SK-N-SH (cell line): ENCODE measurements at regions not wholly inside any gene's neighbourhood (a gene's known extent, or its start where the extent isn't known, plus 50 kb on each side); places are given as distances from the start of the nearest gene placed in this dataset.

ENCODE experiments used
- CTCF ChIA-PET: fragments of 300-600, 350-600 bp; formaldehyde crosslinking; extraction: SDS; loops from one replicate; lab custom pipeline; 2021; lab: Yijun Ruan, JAX
- POLR2A ChIA-PET: fragments of 350-600 bp; sonication (Branson Sonifier 250); formaldehyde crosslinking; extraction: SDS; loops from one replicate; lab custom pipeline; 2020; ENCODE audit warnings: antibody characterized with exemption, inconsistent platforms; lab: Yijun Ruan, JAX
- DNase-seq: peaks from one replicate; pipeline ENCODE4 v3.0.0; 2012
- H2AFZ ChIP-seq: fragments of 200-600 bp; sonication (generic); 2 replicates; pipeline ENCODE4 v1.8.1; 2016; ENCODE audit warnings: antibody characterized with exemption, mild to moderate bottlenecking, low read depth
- H3F3A ChIP-seq: fragments of 200-600 bp; sonication (generic); replicated peaks from 2 replicates; pipeline ENCODE3; 2016; ENCODE audit warnings: antibody characterized with exemption, mild to moderate bottlenecking; ENCODE audit not compliant: insufficient read depth
- H3K27ac ChIP-seq, 2 experiments: fragments of 200-500 bp in 1 of 2; fragments of 200-600 bp in 1 of 2; sonication (Bioruptor generic) in 1 of 2; sonication (generic), shearing (Covaris generic) in 1 of 2; 2 replicates each; pipeline versions ENCODE4 v1.5.1 to v1.6.1; 2014 to 2016; ENCODE audit warnings: low read depth in 2 of 2, inconsistent platforms in 1 of 2, low read length in 1 of 2, mild to moderate bottlenecking in 1 of 2, mixed read lengths in 1 of 2
- H3K27me3 ChIP-seq: fragments of 200-600 bp; sonication (generic), shearing (Covaris generic); 2 replicates; pipeline ENCODE4 v1.6.1; 2016; ENCODE audit warnings: mixed run types; ENCODE audit not compliant: insufficient read depth
- H3K36me3 ChIP-seq, 2 experiments: fragments of 200-500 bp in 1 of 2; fragments of 200-600 bp in 1 of 2; sonication (Bioruptor generic) in 1 of 2; sonication (generic) in 1 of 2; replicated peaks in 1 of 2; 2 replicates each; pipeline versions ENCODE3 to v1.5.1; 2014 to 2016; ENCODE audit warnings: low read length in 1 of 2, mild to moderate bottlenecking in 1 of 2; ENCODE audit not compliant: insufficient read depth in 2 of 2, control insufficient read depth in 1 of 2
- H3K4me1 ChIP-seq, 2 experiments: fragments of 200-500 bp in 1 of 2; fragments of 200-600 bp in 1 of 2; sonication (Bioruptor generic) in 1 of 2; sonication (generic), shearing (Covaris generic) in 1 of 2; 2 replicates each; pipeline versions ENCODE4 v1.5.1 to v1.6.1; 2014 to 2016; ENCODE audit warnings: low read depth in 1 of 2, low read length in 1 of 2, mixed run types in 1 of 2; ENCODE audit not compliant: insufficient read depth in 2 of 2, control insufficient read depth in 1 of 2
- H3K4me2 ChIP-seq: fragments of 200-600 bp; sonication (generic), shearing (Covaris generic); 2 replicates; pipeline ENCODE4 v1.6.1; 2017; ENCODE audit warnings: mixed run types
- H3K4me3 ChIP-seq, 2 experiments: fragments of 200-500 bp in 1 of 2; fragments of 200-600 bp in 1 of 2; sonication (Bioruptor generic) in 1 of 2; sonication (generic), shearing (Covaris generic) in 1 of 2; 2 replicates each; pipeline versions ENCODE4 v1.5.1 to v1.8.1; 2014 to 2016; ENCODE audit warnings: low read depth in 2 of 2, inconsistent platforms in 1 of 2, low read length in 1 of 2, mild to moderate bottlenecking in 1 of 2, mixed read lengths in 1 of 2, moderate library complexity in 1 of 2
- H3K79me2 ChIP-seq: fragments of 200-600 bp; sonication (generic); 2 replicates; pipeline ENCODE4 v1.8.1; 2017; ENCODE audit warnings: mild to moderate bottlenecking; ENCODE audit not compliant: insufficient read depth
- H3K9ac ChIP-seq: fragments of 200-600 bp; sonication (generic); 2 replicates; pipeline ENCODE4 v1.6.1; 2017; ENCODE audit warnings: mixed run types
- H3K9me2 ChIP-seq: fragments of 200-600 bp; sonication (generic); 2 replicates; pipeline ENCODE4 v1.6.1; 2017; ENCODE audit warnings: mixed run types
- H3K9me3 ChIP-seq: fragments of 200-600 bp; sonication (generic); 2 replicates; pipeline ENCODE4 v1.6.1; 2017; ENCODE audit warnings: mixed run types, mild to moderate bottlenecking, moderate library complexity
- H4K20me1 ChIP-seq: fragments of 200-600 bp; sonication (generic); 2 replicates; pipeline ENCODE4 v1.6.1; 2017; ENCODE audit warnings: mild to moderate bottlenecking, mixed run types; ENCODE audit not compliant: insufficient read depth
- ELF1 ChIP-seq: IDR thresholded peaks from 2 replicates; pipeline ENCODE4 v1.4.0; 2012
- EZH2phosphoT487 ChIP-seq: fragments of 200-600 bp; sonication (generic); IDR thresholded peaks from 2 replicates; pipeline ENCODE4 v1.6.1; 2017; ENCODE audit warnings: low read depth, mixed run types, mild to moderate bottlenecking, antibody characterized with exemption, moderate library complexity, borderline replicate concordance
- FOSL2 ChIP-seq: IDR thresholded peaks from 2 replicates; pipeline ENCODE4 v1.4.0; 2012; ENCODE audit warnings: low read depth, mild to moderate bottlenecking, moderate library complexity, borderline replicate concordance
- GABPA ChIP-seq: IDR thresholded peaks from 2 replicates; pipeline ENCODE4 v1.4.0; 2012; ENCODE audit warnings: low read depth, mild to moderate bottlenecking
- IRF3 ChIP-seq: fragments of 150-350 bp; IDR thresholded peaks from 2 replicates; pipeline ENCODE4 v1.6.1; 2016; ENCODE audit warnings: mild to moderate bottlenecking, low read depth, low read length
- JUND ChIP-seq: IDR thresholded peaks from 2 replicates; pipeline ENCODE4 v1.4.0; 2012
- MAX ChIP-seq: IDR thresholded peaks from 2 replicates; pipeline ENCODE4 v1.4.0; 2012; ENCODE audit warnings: low read depth
- MEF2A ChIP-seq: IDR thresholded peaks from 2 replicates; pipeline ENCODE4 v1.4.0; 2012; ENCODE audit warnings: low read depth, borderline replicate concordance
- MXI1 ChIP-seq: IDR thresholded peaks from 2 replicates; pipeline ENCODE4 v1.6.1; 2012; ENCODE audit warnings: mild to moderate bottlenecking, low read depth, low read length, improper control_type of control experiment
- NFIC ChIP-seq: IDR thresholded peaks from 2 replicates; pipeline ENCODE4 v1.4.0; 2012; ENCODE audit warnings: borderline replicate concordance
- PBX3 ChIP-seq: IDR thresholded peaks from 2 replicates; pipeline ENCODE4; 2012
- POLR2AphosphoS5 ChIP-seq: IDR thresholded peaks from 2 replicates; pipeline ENCODE4 v1.6.1; 2012; ENCODE audit warnings: low read depth, low read length
- RFX5 ChIP-seq: IDR thresholded peaks from 2 replicates; pipeline ENCODE4 v1.6.1; 2012; ENCODE audit warnings: mild to moderate bottlenecking, improper control_type of control experiment, low read length
- RXRA ChIP-seq: IDR thresholded peaks from 2 replicates; pipeline ENCODE4 v1.4.0; 2012; ENCODE audit warnings: low read depth, mild to moderate bottlenecking, borderline replicate concordance
- SMC3 ChIP-seq: IDR thresholded peaks from 2 replicates; pipeline ENCODE4 v1.6.1; 2012; ENCODE audit warnings: low read depth, low read length, improper control_type of control experiment
- TCF12 ChIP-seq: IDR thresholded peaks from 2 replicates; pipeline ENCODE4 v1.4.0; 2012
- TEAD4 ChIP-seq: IDR thresholded peaks from 2 replicates; pipeline ENCODE4 v1.4.0; 2012; ENCODE audit warnings: mild to moderate bottlenecking, borderline replicate concordance; ENCODE audit not compliant: insufficient read depth
- ZBTB33 ChIP-seq: IDR thresholded peaks from 2 replicates; pipeline ENCODE4 v1.4.0; 2012; ENCODE audit warnings: low read depth, borderline replicate concordance
- WGBS: methylation state at CpG from one replicate; pipeline ENCODE4 v1.1.6; 2017; ENCODE audit warnings: low lambda C conversion rate; 5-methylcytosine and 5-hydroxymethylcytosine counted together

- TF ChIP-seq TEAD4, result no peak
- TF ChIP-seq NFIC, result no peak
- no peak for TF ChIP-seq MAX
Observed at GRCh38 chr5:142453932-142454331, 129.1 kb upstream of the SPRY4 start (continued).

- ChIA-PET CTCF (no interaction called here), POLR2A (no interaction called here)
- Histone ChIP-seq H3K4me3 (no peak overlapping the region), H3K79me2 (no peaks in the 10 kb centered on the region), H3K4me1 (peaks cover 0 to 13% of the 10 kb centered on the region in 2 experiments; a peak in 1 of 4 replicates), H3K36me3 (no peaks in the 10 kb centered on the region), H3K4me2 (no peak overlapping the region), H3K27ac (no peak overlapping the region), H2AFZ (no peak overlapping the region), H3K27me3 (no peaks in the 10 kb centered on the region), H3K9ac (no peak overlapping the region), H3K9me2 (no peaks in the 10 kb centered on the region), H4K20me1 (no peaks in the 10 kb centered on the region), H3K9me3 (no peaks in the 10 kb centered on the region), H3F3A (peaks cover 10% of the 10 kb centered on the region)
- DNase-seq, result no peak
- TF ChIP-seq TEAD4 (no peak), RXRA (no peak), FOSL2 (no peak), ELF1 (no peak), POLR2AphosphoS5 (no peak), GABPA (no peak), JUND (no peak), EZH2phosphoT487 (no peak), RFX5 (no peak), MEF2A (no peak)
Observed at GRCh38 chr5:142450419-142450818, 125.6 kb upstream of the SPRY4 start.

- H3K4me3 ChIP-seq, result no peak overlapping the region
- H3K4me1 ChIP-seq, result peaks cover 0 to 17% of the 10 kb centered on the region in 2 experiments; a peak in 1 of 4 replicates
- no peaks in the 10 kb centered on the region for H3K27me3 ChIP-seq
- H3K9me3 ChIP-seq, result no peaks in the 10 kb centered on the region
- no peak overlapping the region for H3K4me2 ChIP-seq
- no peak overlapping the region for H3K9ac ChIP-seq
- H3K9me2 ChIP-seq, result no peaks in the 10 kb centered on the region
- no peak for TF ChIP-seq IRF3
- no peak for TF ChIP-seq PBX3
- TF ChIP-seq SMC3, result no peak
- no peak for TF ChIP-seq MXI1
- no peak for TF ChIP-seq TCF12
- no peak for TF ChIP-seq POLR2AphosphoS5
- TF ChIP-seq ZBTB33, result no peak
- TF ChIP-seq MAX, result no peak
- no peak for TF ChIP-seq RXRA
- TF ChIP-seq JUND, result no peak
- ChIA-PET POLR2A (no interaction called here), CTCF (no interaction called here)
- WGBS, result 83% methylated on average over 1 of the region's 1 CpG
- H2AFZ ChIP-seq, result no peak overlapping the region
- no peaks in the 10 kb centered on the region for H3K36me3 ChIP-seq
- H4K20me1 ChIP-seq, result no peaks in the 10 kb centered on the region
- peaks cover 10% of the 10 kb centered on the region for H3F3A ChIP-seq
- no peaks in the 10 kb centered on the region for H3K79me2 ChIP-seq
- DNase-seq, result no peak
- no peak overlapping the region for H3K27ac ChIP-seq
Observed at GRCh38 chr5:142447887-142448286, 123.1 kb upstream of the SPRY4 start.
